GM13976 (cell line): ENCODE measurements at regions not wholly inside any gene's neighbourhood (a gene's known extent, or its start where the extent isn't known, plus 50 kb on each side); places are given as distances from the start of the nearest gene placed in this dataset.
"Not testable (repeated sequence)": the region's sequence is repeated elsewhere in the genome, so short reads cannot be mapped to it uniquely, and the experiment has no call there.

Experiments
- DNase-seq: peaks from one replicate; pipeline ENCODE4 v3.0.0; 2012; ENCODE audit warnings: low spot score
- CTCF ChIP-seq: IDR thresholded peaks from 2 replicates; pipeline ENCODE4 v1.5.1; 2012; ENCODE audit warnings: borderline replicate concordance, mild to moderate bottlenecking; ENCODE audit not compliant: insufficient read depth; ENCODE audit errors: extremely low read depth, missing control alignments, control extremely low read depth
- in situ Hi-C: fragments of 300-500 bp; cut with MboI; formaldehyde crosslinking; loops from one replicate; pipeline ENCODE4 v1.12.0; 2022; ENCODE audit warnings: low sequenced_read_pairs, mixed read lengths, inconsistent platforms; ENCODE audit not compliant: unreplicated experiment

- in situ Hi-C loops, result no loop called here
- peak; percentile 2 for DNase-seq
- no peak for TF ChIP-seq CTCF
These were observed 736.8 kb downstream of the DIPK2A start for GRCh38 chr3:144708437-144708836.

- in situ Hi-C loops, result no loop called here
- DNase-seq, result no peak
- no peak for TF ChIP-seq CTCF
These were observed 765.7 kb downstream of the DIPK2A start for GRCh38 chr3:144737281-144737680.

GRCh38 chr3:144743225-144743668 lies 771.6 kb downstream of the DIPK2A start:
- DNase-seq, result no peak
- TF ChIP-seq CTCF, result no peak
- in situ Hi-C loops, result no loop called here

GRCh38 chr3:144744473-144744872 lies 772.9 kb downstream of the DIPK2A start:
- DNase-seq, result no peak
- in situ Hi-C loops, result no loop called here
- no peak for TF ChIP-seq CTCF

- TF ChIP-seq CTCF, result no peak
- no peak for DNase-seq
- in situ Hi-C loops, result no loop called here
These were observed 775.0 kb downstream of the DIPK2A start for GRCh38 chr3:144746631-144747030.

- DNase-seq, in situ Hi-C loops: not testable (repeated sequence)
These were observed 778.1 kb downstream of the DIPK2A start for GRCh38 chr3:144749536-144750253.

- no peak for DNase-seq
- in situ Hi-C loops, result no loop called here
- TF ChIP-seq CTCF, result no peak
These were observed 782.6 kb downstream of the DIPK2A start for GRCh38 chr3:144754076-144754783.
